HepG2 (cell line): ENCODE measurements at regions not wholly inside any gene's neighbourhood (a gene's known extent, or its start where the extent isn't known, plus 50 kb on each side); places are given as distances from the start of the nearest gene placed in this dataset.

Experiments used
- ATAC-seq: fragments of 200-7000 bp; cut with Tn5 transposase; 3 replicates; pipeline ENCODE4 v1.9.1; 2020; ENCODE audit warnings: mild to moderate bottlenecking, moderate library complexity
- BruUV-seq: library from RNA; stranded (reverse); fragments of 400-500 nt; replicated peaks from 2 replicates; lab custom pipeline; 2021; lab: Mats Ljungman, UMichigan
- CTCF ChIA-PET: fragments of 300-600 bp; formaldehyde crosslinking; extraction: SDS; loops from one replicate; lab custom pipeline; 2021; ENCODE audit warnings: low total read pairs, inconsistent platforms, low intra/inter-chr PET ratio; lab: Yijun Ruan, JAX
- POLR2A ChIA-PET: fragments of 350-600 bp; sonication (Branson Sonifier 250); formaldehyde crosslinking; loops from one replicate; lab custom pipeline; 2020; ENCODE audit warnings: antibody characterized with exemption, inconsistent platforms; lab: Yijun Ruan, JAX
- DNase-seq: peaks from one replicate; pipeline ENCODE4 v3.0.0-alpha.2; 2015; ENCODE audit warnings: low spot score
- FAIRE-seq: peaks from 3 replicates; lab custom pipeline; 2011; peaks lifted over from hg19 to GRCh38; lab: Jason Lieb, UNC
- H2AFZ ChIP-seq: one replicate; pipeline ENCODE4 v1.6.1; 2011; ENCODE audit warnings: low read length, inconsistent platforms
- H3K27ac ChIP-seq: fragments of 300-600 bp; 3 replicates; pipeline ENCODE4 v1.8.0; 2011; ENCODE audit warnings: mixed run types, mild to moderate bottlenecking, mixed read lengths, low read length, inconsistent platforms; ENCODE audit not compliant: insufficient read depth; ENCODE audit errors: extremely low read length
- H3K27me3 ChIP-seq, 2 experiments: fragments of 200-600 bp in 1 of 2; 2 replicates in 1 of 2; 3 replicates in 1 of 2; pipeline versions ENCODE4 v1.6.0 to v1.8.0; 2011; ENCODE audit warnings: low read length in 2 of 2, mild to moderate bottlenecking in 2 of 2, moderate library complexity in 2 of 2, inconsistent platforms in 1 of 2; ENCODE audit not compliant: insufficient read depth in 2 of 2, control insufficient read depth in 1 of 2
- H3K36me3 ChIP-seq, 2 experiments: fragments of 200-600 bp in 1 of 2; replicated peaks in 1 of 2; 2 replicates in 1 of 2; 3 replicates in 1 of 2; pipeline versions ENCODE4 v1.5.1 to v1.8.0; 2011; ENCODE audit warnings: low read length in 2 of 2, inconsistent platforms in 1 of 2; ENCODE audit not compliant: insufficient read depth in 2 of 2, control insufficient read depth in 1 of 2
- H3K4me1 ChIP-seq: 2 replicates; pipeline ENCODE4 v1.5.1; 2012; ENCODE audit warnings: low read length, inconsistent platforms; ENCODE audit not compliant: insufficient read depth
- H3K4me2 ChIP-seq: 2 replicates; pipeline ENCODE4 v1.6.0; 2011; ENCODE audit warnings: low read depth, low read length, inconsistent platforms
- H3K4me3 ChIP-seq, 3 experiments: fragments of 200-600 bp in 1 of 3; sonication (generic), shearing (Covaris generic) in 1 of 3; replicated peaks in 1 of 3; 2 replicates each; pipeline ENCODE4 v1.5.1; 2011 to 2016; ENCODE audit warnings: low read length in 3 of 3, inconsistent platforms in 2 of 3, low read depth in 2 of 3, mild to moderate bottlenecking in 2 of 3, control low read depth in 1 of 3, mixed read lengths in 1 of 3; ENCODE audit not compliant: insufficient read depth in 1 of 3
- H3K79me2 ChIP-seq: one replicate; pipeline ENCODE4 v1.6.1; 2011; ENCODE audit warnings: low read length, inconsistent platforms; ENCODE audit not compliant: insufficient read depth
- H3K9ac ChIP-seq: 2 replicates; pipeline ENCODE4 v1.6.0; 2011; ENCODE audit warnings: mild to moderate bottlenecking, low read depth, low read length, inconsistent platforms; ENCODE audit not compliant: insufficient read depth
- H3K9me3 ChIP-seq: 2 replicates; pipeline ENCODE4 v1.5.1; 2012; ENCODE audit warnings: mild to moderate bottlenecking, low read length
- H4K20me1 ChIP-seq: 2 replicates; pipeline ENCODE4 v1.6.0; 2011; ENCODE audit warnings: inconsistent platforms, mild to moderate bottlenecking, low read length, moderate library complexity; ENCODE audit not compliant: insufficient read depth
- DR1 ChIP-seq: sonication (generic); formaldehyde crosslinking; IDR thresholded peaks from 2 replicates; pipeline ENCODE4 v1.8.0; 2021; ENCODE audit warnings: mild to moderate bottlenecking, missing genetic modification reagents, inconsistent platforms
- FOXO4 ChIP-seq: sonication (generic); formaldehyde crosslinking; conservative IDR thresholded peaks from 2 replicates; pipeline ENCODE4 v1.8.1; 2023; ENCODE audit warnings: missing genetic modification reagents
- KAT8 ChIP-seq: IDR thresholded peaks from 2 replicates; pipeline ENCODE4 v1.6.1; 2016; ENCODE audit warnings: missing genetic modification reagents, missing compliant biosample characterization
- NR2F1 ChIP-seq, 2 experiments: fragments of 450-650 bp in 1 of 2; formaldehyde crosslinking in 1 of 2; IDR thresholded peaks; 2 replicates each; pipeline versions ENCODE4 v1.5.0 to v1.6.1; 2016 to 2020; ENCODE audit warnings: mild to moderate bottlenecking in 1 of 2, missing compliant biosample characterization in 1 of 2, missing genetic modification reagents in 1 of 2, moderate library complexity in 1 of 2
- NR2F6 ChIP-seq, 2 experiments: IDR thresholded peaks; 2 replicates each; pipeline ENCODE4 v1.6.1; 2016; ENCODE audit warnings: antibody characterized with exemption in 1 of 2, mild to moderate bottlenecking in 1 of 2
- PAX8 ChIP-seq: sonication (generic); formaldehyde crosslinking; IDR thresholded peaks from 2 replicates; pipeline ENCODE4 v1.8.0; 2022; ENCODE audit warnings: mild to moderate bottlenecking, missing genetic modification reagents, borderline replicate concordance
- RFXAP ChIP-seq: sonication (generic); formaldehyde crosslinking; IDR thresholded peaks from 2 replicates; pipeline ENCODE4 v1.4.0; 2020; ENCODE audit warnings: missing genetic modification reagents, borderline replicate concordance
- ZNF121 ChIP-seq: sonication (generic); formaldehyde crosslinking; IDR thresholded peaks from 2 replicates; pipeline ENCODE4 v1.5.0; 2020; ENCODE audit warnings: mild to moderate bottlenecking, missing genetic modification reagents
- ZNF143 ChIP-seq: sonication (generic); formaldehyde crosslinking; IDR thresholded peaks from 2 replicates; pipeline ENCODE4 v1.4.0; 2020; ENCODE audit warnings: missing genetic modification reagents
- ZNF160 ChIP-seq: sonication (generic); formaldehyde crosslinking; IDR thresholded peaks from 2 replicates; pipeline ENCODE4 v1.8.0; 2022; ENCODE audit warnings: mild to moderate bottlenecking, inconsistent platforms, missing genetic modification reagents
- ZNF34 ChIP-seq: sonication (generic); formaldehyde crosslinking; IDR thresholded peaks from 2 replicates; pipeline ENCODE4 v1.4.0; 2020; ENCODE audit warnings: mild to moderate bottlenecking, missing genetic modification reagents, borderline replicate concordance
- ZNF350 ChIP-seq: sonication (generic); formaldehyde crosslinking; IDR thresholded peaks from 2 replicates; pipeline ENCODE4 v1.4.0; 2020; ENCODE audit warnings: mild to moderate bottlenecking, low read depth, missing genetic modification reagents, borderline replicate concordance
- ZNF501 ChIP-seq: sonication (generic); formaldehyde crosslinking; IDR thresholded peaks from 2 replicates; pipeline ENCODE4 v1.5.1; 2020; ENCODE audit warnings: mild to moderate bottlenecking, moderate library complexity, missing genetic modification reagents
- ZNF740 ChIP-seq: sonication (generic); formaldehyde crosslinking; IDR thresholded peaks from 2 replicates; pipeline ENCODE4 v1.4.0; 2020; ENCODE audit warnings: missing genetic modification reagents
- WGBS: methylation state at CpG from one replicate; pipeline ENCODE4 v1.1.6; 2017; ENCODE audit warnings: low lambda C conversion rate; 5-methylcytosine and 5-hydroxymethylcytosine counted together
- in situ Hi-C: cut with HindIII; loops from 2 replicates; pipeline ENCODE4 v1.10.0; 2017; ENCODE audit warnings: low pct_unique_long_range_greater_than_20kb; ENCODE audit not compliant: extremely low pct_ligation_motif_present
- intact Hi-C: fragments of 100-400 bp; cut with micrococcal nuclease; formaldehyde crosslinking; loops from one replicate; pipeline ENCODE4 v1.10.0; 2022; ENCODE audit not compliant: unreplicated experiment
- TF ChIP-seq, protein P1 (sequence below): sonication (generic); formaldehyde crosslinking; IDR thresholded peaks from 2 replicates; pipeline ENCODE4 v1.4.0; 2020; ENCODE audit warnings: missing genetic modification reagents

GRCh38 chr2:43109261-43109743, 117.1 kb downstream of the ZFP36L2 start:
- Histone ChIP-seq H3K27ac (no peak overlapping the region), H3K4me3 (no peak overlapping the region), H4K20me1 (no peaks in the 10 kb centered on the region), H3K79me2 (no peaks in the 10 kb centered on the region), H3K4me1 (peaks cover 80% of the 10 kb centered on the region), H3K36me3 (no peaks in the 10 kb centered on the region), H3K9ac (no peak overlapping the region), H3K27me3 (no peaks in the 10 kb centered on the region), H2AFZ (no peak overlapping the region), H3K4me2 (no peak overlapping the region), H3K9me3 (no peaks in the 10 kb centered on the region)
- ChIA-PET POLR2A (interaction anchor here (1.2 kb wide), 1 partner anchor 104 kb away, joined by 3 read pairs; no protein-coding TSS in a partner anchor), CTCF (no interaction called here)
- FAIRE-seq (no peak), ATAC-seq (no peak), DNase-seq (no peak)
- TF ChIP-seq, protein P1, sequence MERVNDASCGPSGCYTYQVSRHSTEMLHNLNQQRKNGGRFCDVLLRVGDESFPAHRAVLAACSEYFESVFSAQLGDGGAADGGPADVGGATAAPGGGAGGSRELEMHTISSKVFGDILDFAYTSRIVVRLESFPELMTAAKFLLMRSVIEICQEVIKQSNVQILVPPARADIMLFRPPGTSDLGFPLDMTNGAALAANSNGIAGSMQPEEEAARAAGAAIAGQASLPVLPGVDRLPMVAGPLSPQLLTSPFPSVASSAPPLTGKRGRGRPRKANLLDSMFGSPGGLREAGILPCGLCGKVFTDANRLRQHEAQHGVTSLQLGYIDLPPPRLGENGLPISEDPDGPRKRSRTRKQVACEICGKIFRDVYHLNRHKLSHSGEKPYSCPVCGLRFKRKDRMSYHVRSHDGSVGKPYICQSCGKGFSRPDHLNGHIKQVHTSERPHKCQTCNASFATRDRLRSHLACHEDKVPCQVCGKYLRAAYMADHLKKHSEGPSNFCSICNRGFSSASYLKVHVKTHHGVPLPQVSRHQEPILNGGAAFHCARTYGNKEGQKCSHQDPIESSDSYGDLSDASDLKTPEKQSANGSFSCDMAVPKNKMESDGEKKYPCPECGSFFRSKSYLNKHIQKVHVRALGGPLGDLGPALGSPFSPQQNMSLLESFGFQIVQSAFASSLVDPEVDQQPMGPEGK (CRISPR knock-in tag) = peak; percentile 58
- no peak for TF ChIP-seq PAX8 (CRISPR knock-in tag)
- BruUV-seq = no TSS peak
- 22% methylated on average over 2 of the region's 2 CpGs for WGBS
- in situ Hi-C loops = no loop called here
- intact Hi-C loops = no loop called here

DNA sequence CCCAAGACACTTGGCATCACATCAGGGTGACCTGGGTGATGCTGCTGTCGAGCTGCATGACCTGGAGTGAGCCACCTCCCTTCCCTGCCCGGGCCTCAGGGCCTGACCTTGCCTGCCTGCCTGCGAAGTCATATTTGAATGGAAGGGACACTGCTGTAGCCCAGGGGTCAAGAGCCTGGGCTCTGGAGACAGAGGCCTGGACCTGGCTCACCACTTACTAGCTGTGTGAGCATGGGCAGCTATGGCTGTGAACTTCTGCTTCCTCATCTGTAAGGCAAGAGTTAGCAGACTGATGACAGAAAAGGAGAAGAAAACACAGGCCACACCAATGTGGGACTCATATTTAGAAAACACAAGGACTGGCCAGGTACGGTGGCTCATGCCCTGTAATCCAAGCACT, 118.7 kb downstream of the ZFP36L2 start:
- in situ Hi-C loops = no loop called here
- no peaks in the 10 kb centered on the region for H3K79me2 ChIP-seq
- H3K4me1 ChIP-seq = peaks cover 78% of the 10 kb centered on the region
- FAIRE-seq = no peak
- no peaks in the 10 kb centered on the region for H3K36me3 ChIP-seq
- H3K4me3 ChIP-seq = no peak overlapping the region
- H3K9me3 ChIP-seq = no peaks in the 10 kb centered on the region
- no peak overlapping the region for H2AFZ ChIP-seq
- ATAC-seq = 0 out of 3 replicates have a peak, but pooled peaks have one; percentile 6
- no peak overlapping the region for H3K27ac ChIP-seq
- H3K9ac ChIP-seq = no peak overlapping the region
- BruUV-seq = no TSS peak
- CTCF ChIA-PET = no interaction called here
- no peaks in the 10 kb centered on the region for H4K20me1 ChIP-seq
- no peak overlapping the region for H3K4me2 ChIP-seq
- WGBS = 59% methylated on average over 4 of the region's 4 CpGs
- POLR2A ChIA-PET = no interaction called here
- intact Hi-C loops = no loop called here
- H3K27me3 ChIP-seq = no peaks in the 10 kb centered on the region
- no peak for DNase-seq
- TF ChIP-seq ZNF34 (no peak), ZNF501 (CRISPR knock-in tag) (no peak), NR2F1 (CRISPR knock-in tag; IDR thresholded peaks at IDR 0.05) (peak in 1 of 2 experiments; percentile 25; a peak in 1 of 4 replicates), ZNF143 (no peak), NR2F6 (IDR thresholded peaks at IDR 0.05) (no peak), NR2F6 (CRISPR knock-in tag; IDR thresholded peaks at IDR 0.05) (no peak), ZNF121 (CRISPR knock-in tag) (no peak), KAT8 (CRISPR knock-in tag) (no peak), ZNF350 (CRISPR knock-in tag) (0 out of 2 replicates have a peak, but pooled peaks have one; percentile 13), ZNF740 (CRISPR knock-in tag) (0 out of 2 replicates have a peak, but pooled peaks have one; percentile 36), ZNF160 (CRISPR knock-in tag) (no peak), FOXO4 (0 out of 2 replicates have a peak, but pooled peaks have one; percentile 52), RFXAP (CRISPR knock-in tag) (0 out of 2 replicates have a peak, but pooled peaks have one; percentile 29), DR1 (no peak)
